Tibial artery (tissue), 4 donors: ENCODE measurements at regions not wholly inside any gene's neighbourhood (a gene's known extent, or its start where the extent isn't known, plus 50 kb on each side); places are given as distances from the start of the nearest gene placed in this dataset.

Source experiments
- DNase-seq, 2 donors: peaks; one replicate each; pipeline ENCODE4 v3.0.0-alpha.2; 2019
- H3K27ac ChIP-seq, 2 donors: fragments of 200-600 bp; sonication (generic) in 1 of 2; 1 replicate in 1 of 2; 2 replicates in 1 of 2; pipeline ENCODE4 v1.5.1; 2018 to 2019; ENCODE audit warnings: mild to moderate bottlenecking in 1 of 2
- H3K27me3 ChIP-seq, 2 donors: fragments of 200-600 bp; sonication (generic) in 1 of 2; one replicate each; pipeline versions ENCODE4 v1.5.1 to v1.6.0; 2016 to 2019
- H3K36me3 ChIP-seq, 3 donors: fragments of 200-600 bp; sonication (generic) in 2 of 3; one replicate each; pipeline ENCODE4 v1.5.1; 2016 to 2019; ENCODE audit warnings: mild to moderate bottlenecking in 2 of 3
- H3K4me1 ChIP-seq, 4 donors: fragments of 200-600 bp; sonication (generic) in 2 of 4; 1 replicate in 3 of 4; 2 replicates in 1 of 4; pipeline ENCODE4 v1.5.1; 2016 to 2019
- H3K4me3 ChIP-seq, 2 donors: fragments of 200-600 bp; sonication (generic) in 1 of 2; 1 replicate in 1 of 2; 2 replicates in 1 of 2; pipeline ENCODE4 v1.5.1; 2018 to 2019; ENCODE audit warnings: mild to moderate bottlenecking in 2 of 2
- H3K9me3 ChIP-seq, 3 donors: fragments of 200-600 bp; sonication (generic) in 1 of 3; one replicate each; pipeline ENCODE4 v1.5.1; 2016 to 2019
- intact Hi-C: fragments of 100-400 bp; cut with DNase I; formaldehyde crosslinking; loops from one replicate; pipeline ENCODE4 v1.15.0; 2023; ENCODE audit warnings: low total_unique reads
- TF ChIP-seq, protein P1 (sequence below), 2 experiments: fragments of 200-600 bp in 1 of 2; fragments of 450-650 bp in 1 of 2; IDR thresholded peaks; one replicate each; pipeline ENCODE4 v1.5.1; 2017 to 2019; ENCODE audit warnings: antibody characterized with exemption in 2 of 2, mild to moderate bottlenecking in 1 of 2, moderate library complexity in 1 of 2

DNA sequence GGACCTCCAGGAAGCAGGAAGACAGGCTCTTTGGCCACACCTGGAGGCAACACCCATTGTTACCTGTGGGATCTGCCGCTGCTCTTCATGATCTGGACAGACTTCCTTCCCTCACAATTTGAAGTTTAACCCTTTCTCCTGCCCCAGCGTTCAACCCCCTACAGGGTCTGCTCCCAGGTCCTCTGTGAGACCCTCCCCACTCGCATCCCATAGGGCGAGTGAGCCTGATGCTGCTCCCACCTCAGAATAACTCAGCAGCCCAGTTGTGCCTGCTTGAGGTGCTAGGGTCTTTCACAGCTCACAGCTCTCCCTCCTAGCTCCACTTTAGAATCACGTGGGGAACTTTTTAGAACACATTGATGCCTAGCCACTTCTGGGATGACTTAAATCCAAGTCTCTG lies 61.8 kb upstream of the C10orf90 start:
- TF ChIP-seq, protein P1, sequence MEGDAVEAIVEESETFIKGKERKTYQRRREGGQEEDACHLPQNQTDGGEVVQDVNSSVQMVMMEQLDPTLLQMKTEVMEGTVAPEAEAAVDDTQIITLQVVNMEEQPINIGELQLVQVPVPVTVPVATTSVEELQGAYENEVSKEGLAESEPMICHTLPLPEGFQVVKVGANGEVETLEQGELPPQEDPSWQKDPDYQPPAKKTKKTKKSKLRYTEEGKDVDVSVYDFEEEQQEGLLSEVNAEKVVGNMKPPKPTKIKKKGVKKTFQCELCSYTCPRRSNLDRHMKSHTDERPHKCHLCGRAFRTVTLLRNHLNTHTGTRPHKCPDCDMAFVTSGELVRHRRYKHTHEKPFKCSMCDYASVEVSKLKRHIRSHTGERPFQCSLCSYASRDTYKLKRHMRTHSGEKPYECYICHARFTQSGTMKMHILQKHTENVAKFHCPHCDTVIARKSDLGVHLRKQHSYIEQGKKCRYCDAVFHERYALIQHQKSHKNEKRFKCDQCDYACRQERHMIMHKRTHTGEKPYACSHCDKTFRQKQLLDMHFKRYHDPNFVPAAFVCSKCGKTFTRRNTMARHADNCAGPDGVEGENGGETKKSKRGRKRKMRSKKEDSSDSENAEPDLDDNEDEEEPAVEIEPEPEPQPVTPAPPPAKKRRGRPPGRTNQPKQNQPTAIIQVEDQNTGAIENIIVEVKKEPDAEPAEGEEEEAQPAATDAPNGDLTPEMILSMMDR (IDR thresholded peaks at IDR 0.05): no peak
- no peak for DNase-seq

GRCh38 chr10:126732868-126733267 lies 62.4 kb upstream of the C10orf90 start:
- Histone ChIP-seq H3K4me3 (no peak overlapping the region), H3K27ac (no peak overlapping the region), H3K36me3 (no peaks in the 10 kb centered on the region), H3K9me3 (no peaks in the 10 kb centered on the region), H3K4me1 (no peaks in the 10 kb centered on the region), H3K27me3 (no peaks in the 10 kb centered on the region)
- TF ChIP-seq, protein P1 (IDR thresholded peaks at IDR 0.05): no peak
- intact Hi-C loops: no loop called here
- DNase-seq: no peak

More for the DNA sequence above, 61.8 kb upstream of the C10orf90 start:
- Histone ChIP-seq H3K9me3 (no peaks in the 10 kb centered on the region), H3K36me3 (no peaks in the 10 kb centered on the region), H3K4me1 (no peaks in the 10 kb centered on the region), H3K4me3 (no peak overlapping the region), H3K27me3 (no peaks in the 10 kb centered on the region), H3K27ac (no peak overlapping the region)
- intact Hi-C loops: no loop called here

GRCh38 chr10:126734015-126734414 lies 63.5 kb upstream of the C10orf90 start:
- Histone ChIP-seq H3K36me3 (no peaks in the 10 kb centered on the region), H3K9me3 (no peaks in the 10 kb centered on the region), H3K4me1 (no peaks in the 10 kb centered on the region), H3K4me3 (no peak overlapping the region), H3K27me3 (no peaks in the 10 kb centered on the region), H3K27ac (no peak overlapping the region)
- TF ChIP-seq, protein P1 (IDR thresholded peaks at IDR 0.05): no peak
- intact Hi-C loops: no loop called here
- DNase-seq: no peak

DNA sequence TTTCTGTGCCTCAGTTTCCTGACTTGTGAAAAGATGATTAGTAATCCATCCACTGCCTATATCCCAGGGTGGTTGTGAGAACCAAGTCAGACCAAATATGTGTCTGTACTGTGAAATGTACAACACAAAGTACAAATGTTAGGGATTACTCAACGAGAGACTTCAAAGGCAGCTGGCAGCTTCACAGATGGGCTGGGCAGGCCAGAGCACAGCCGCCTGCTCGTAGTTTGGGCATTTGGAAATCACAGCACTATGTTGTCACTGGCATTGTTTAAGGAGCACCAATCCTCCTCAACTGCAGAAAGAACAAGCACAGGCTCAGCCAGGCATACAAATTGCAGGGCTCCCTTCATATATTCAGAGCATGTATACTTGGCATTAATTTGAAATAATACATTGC lies 64.5 kb upstream of the C10orf90 start:
- intact Hi-C loops: no loop called here
- no peaks in the 10 kb centered on the region for H3K4me1 ChIP-seq
- no peak for DNase-seq

DNA sequence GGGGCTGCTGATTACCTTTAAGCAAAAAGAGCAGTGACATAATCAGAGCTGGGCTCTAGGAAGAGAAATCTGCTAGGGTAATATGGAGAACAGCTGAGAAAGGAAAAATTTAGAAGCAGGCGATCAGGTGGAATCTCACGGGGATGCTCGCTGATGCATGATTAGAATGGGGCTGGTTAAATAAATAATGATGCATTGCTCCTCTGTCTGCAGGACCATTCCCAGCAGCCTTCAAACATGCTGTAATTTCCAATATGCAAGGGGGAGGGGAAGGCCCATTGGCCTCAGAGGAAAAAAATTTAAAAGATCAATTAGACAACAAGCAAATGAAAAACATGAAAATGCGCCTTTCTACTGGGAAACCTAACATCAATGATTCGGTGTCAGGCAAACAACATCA lies 65.6 kb upstream of the C10orf90 start:
- no peaks in the 10 kb centered on the region for H3K27me3 ChIP-seq
- TF ChIP-seq, protein P1 (IDR thresholded peaks at IDR 0.05): no peak
- no peak overlapping the region for H3K27ac ChIP-seq
- H3K9me3 ChIP-seq: no peaks in the 10 kb centered on the region
- DNase-seq: no peak
- H3K36me3 ChIP-seq: no peaks in the 10 kb centered on the region
- H3K4me1 ChIP-seq: no peaks in the 10 kb centered on the region
- H3K4me3 ChIP-seq: no peak overlapping the region
- intact Hi-C loops: no loop called here

More for the DNA sequence above, 64.5 kb upstream of the C10orf90 start:
- H3K27ac ChIP-seq: no peak overlapping the region
- H3K36me3 ChIP-seq: no peaks in the 10 kb centered on the region
- TF ChIP-seq, protein P1 (IDR thresholded peaks at IDR 0.05): no peak
- H3K27me3 ChIP-seq: no peaks in the 10 kb centered on the region
- no peak overlapping the region for H3K4me3 ChIP-seq
- no peaks in the 10 kb centered on the region for H3K9me3 ChIP-seq

- Histone ChIP-seq H3K9me3 (no peaks in the 10 kb centered on the region), H3K4me3 (no peak overlapping the region), H3K27ac (no peak overlapping the region), H3K4me1 (no peaks in the 10 kb centered on the region), H3K36me3 (no peaks in the 10 kb centered on the region), H3K27me3 (no peaks in the 10 kb centered on the region)
- intact Hi-C loops: no loop called here
- TF ChIP-seq, protein P1 (IDR thresholded peaks at IDR 0.05): no peak
- DNase-seq: no peak
These were observed 66.2 kb upstream of the C10orf90 start for GRCh38 chr10:126736727-126737126.
